Naive thymus-derived CD4-positive, alpha-beta T cell (primary cell): ENCODE measurements at regions not wholly inside any gene's neighbourhood (a gene's known extent, or its start where the extent isn't known, plus 50 kb on each side); places are given as distances from the start of the nearest gene placed in this dataset.
A peak's percentile ranks its signal among the peaks of the same experiment; 100 is the strongest.
"Not testable (repeated sequence)": the region's sequence is repeated elsewhere in the genome, so short reads cannot be mapped to it uniquely, and the experiment has no call there.

ENCODE experiments used
- ATAC-seq: fragments of 150-1000 bp; cut with Tn5 transposase; 2 replicates; pipeline ENCODE4 v1.10.0; 2021; ENCODE audit warnings: mild to moderate bottlenecking, moderate library complexity
- CTCF ChIA-PET: fragments of 350-600 bp; sonication (Branson Sonifier 250); formaldehyde crosslinking; loops from one replicate; lab custom pipeline; 2021; ENCODE audit warnings: antibody characterized with exemption; lab: Charles Lee
- POLR2A ChIA-PET: fragments of 350-600 bp; sonication (Branson Sonifier 250); formaldehyde crosslinking; loops from one replicate; lab custom pipeline; 2021; ENCODE audit warnings: antibody characterized with exemption, inconsistent platforms; lab: Charles Lee
- DNase-seq, 9 donors: peaks; one replicate each; pipeline versions ENCODE4 v3.0.0 to v3.0.0-alpha.2; 2020 to 2022; ENCODE audit warnings: mixed read lengths in 1 of 9
- H3K27ac ChIP-seq: one replicate; pipeline ENCODE4 v1.7.0; 2013; ENCODE audit warnings: mild to moderate bottlenecking, low read depth, low read length, moderate library complexity
- H3K27me3 ChIP-seq, 2 donors: one replicate each; pipeline ENCODE4 v1.7.0; 2013; ENCODE audit warnings: low read length in 2 of 2, mild to moderate bottlenecking in 2 of 2, moderate library complexity in 2 of 2; ENCODE audit not compliant: control insufficient read depth in 2 of 2, insufficient read depth in 2 of 2
- H3K36me3 ChIP-seq, 3 experiments: 1 replicate in 2 of 3; 2 replicates in 1 of 3; pipeline ENCODE4 v1.7.0; 2013; ENCODE audit warnings: low read length in 3 of 3, mild to moderate bottlenecking in 3 of 3, moderate library complexity in 1 of 3; ENCODE audit not compliant: insufficient read depth in 3 of 3, control insufficient read depth in 2 of 3
- H3K4me1 ChIP-seq, 2 donors: one replicate each; pipeline ENCODE4 v1.7.0; 2013; ENCODE audit warnings: low read length in 2 of 2, mild to moderate bottlenecking in 2 of 2, moderate library complexity in 1 of 2; ENCODE audit not compliant: control insufficient read depth in 2 of 2, insufficient read depth in 2 of 2
- H3K4me3 ChIP-seq: 2 replicates; pipeline ENCODE4 v1.7.0; 2013; ENCODE audit warnings: mild to moderate bottlenecking, low read length
- H3K9me3 ChIP-seq, 3 experiments: 1 replicate in 2 of 3; 2 replicates in 1 of 3; pipeline ENCODE4 v1.7.0; 2013; ENCODE audit warnings: low read length in 3 of 3; ENCODE audit not compliant: control insufficient read depth in 2 of 3
- H3K27ac Mint-ChIP-seq, 9 donors: one replicate each; pipeline ENCODE4 v1.8.0; 2020 to 2022; ENCODE audit warnings: mixed read lengths in 9 of 9, mild to moderate bottlenecking in 8 of 9, moderate library complexity in 5 of 9, inconsistent platforms in 2 of 9
- H3K27me3 Mint-ChIP-seq, 5 donors: one replicate each; pipeline ENCODE4 v1.8.0; 2021 to 2022; ENCODE audit warnings: mixed read lengths in 5 of 5, mild to moderate bottlenecking in 1 of 5
- H3K36me3 Mint-ChIP-seq, 5 donors: one replicate each; pipeline ENCODE4 v1.8.0; 2020 to 2022; ENCODE audit warnings: mixed read lengths in 5 of 5, mild to moderate bottlenecking in 3 of 5, inconsistent platforms in 1 of 5
- H3K4me1 Mint-ChIP-seq, 7 donors: one replicate each; pipeline ENCODE4 v1.8.0; 2020 to 2022; ENCODE audit warnings: mixed read lengths in 7 of 7, mild to moderate bottlenecking in 3 of 7, inconsistent platforms in 1 of 7
- H3K4me3 Mint-ChIP-seq, 10 donors: one replicate each; pipeline ENCODE4 v1.8.0; 2020 to 2022; ENCODE audit warnings: mild to moderate bottlenecking in 10 of 10, mixed read lengths in 10 of 10, moderate library complexity in 6 of 10, inconsistent platforms in 2 of 10
- H3K9me3 Mint-ChIP-seq, 11 donors: one replicate each; pipeline ENCODE4 v1.8.0; 2020 to 2022; ENCODE audit warnings: mixed read lengths in 11 of 11, mild to moderate bottlenecking in 4 of 11, inconsistent platforms in 1 of 11, moderate library complexity in 1 of 11
- intact Hi-C, 2 donors: fragments of 100-400 bp; cut with micrococcal nuclease; formaldehyde crosslinking; loops; one replicate each; pipeline ENCODE4 v1.15.1; 2023

DNA sequence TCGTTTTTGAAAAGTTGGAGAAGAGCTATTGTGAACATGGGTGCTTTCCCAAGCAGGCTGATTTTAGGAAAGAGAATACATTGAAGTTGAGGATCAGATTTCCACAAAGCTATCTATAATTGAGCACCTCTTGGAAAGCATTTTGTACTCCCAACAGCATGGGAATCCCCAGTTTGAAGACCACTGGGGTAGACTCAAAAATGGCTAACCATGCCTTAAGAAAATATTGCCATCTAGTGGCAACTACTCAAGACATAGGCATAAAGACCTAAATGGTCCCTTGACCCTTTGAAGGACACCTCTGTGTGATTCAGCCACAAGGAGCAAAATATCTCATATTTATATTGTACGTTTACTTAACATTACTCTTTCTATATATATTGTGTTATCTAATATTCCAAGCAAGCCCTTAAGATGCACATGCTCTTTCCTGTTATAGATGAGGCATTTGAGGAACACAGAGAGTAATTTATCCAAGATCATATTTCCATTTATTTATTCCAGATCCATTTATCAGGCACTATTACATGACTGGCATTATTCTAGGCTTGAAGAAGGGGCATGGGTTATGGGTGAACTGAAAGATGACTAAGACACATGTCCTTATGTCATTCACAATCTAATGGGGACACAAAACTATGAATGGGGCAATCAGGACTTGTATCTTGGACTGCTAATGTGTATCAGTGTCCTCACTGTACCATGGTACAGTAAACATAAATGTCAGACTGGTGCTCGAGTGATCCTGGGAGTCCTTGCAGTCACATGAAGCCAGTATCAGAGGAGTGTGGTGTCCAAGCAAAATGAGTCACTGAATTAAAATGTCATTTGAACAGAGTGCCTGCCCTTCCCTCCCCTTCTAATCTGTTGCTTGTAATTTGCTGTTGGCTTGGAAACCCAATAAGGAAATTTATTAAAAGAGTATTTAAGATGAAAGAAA lies 121.0 kb upstream of the XPO1 start:
- DNase-seq (peak in 1 of 9 donors; percentile 9), ATAC-seq (no peak)
- H3K36me3 Mint-ChIP-seq: no peaks in the 10 kb centered on the region
- H3K4me3 Mint-ChIP-seq: no peak overlapping the region
- Histone ChIP-seq H3K27ac (no peak overlapping the region), H3K27me3 (no peaks in the 10 kb centered on the region), H3K36me3 (no peaks in the 10 kb centered on the region), H3K4me3 (no peak overlapping the region), H3K9me3 (no peaks in the 10 kb centered on the region), H3K4me1 (peaks cover 0 to 19% of the 10 kb centered on the region in 2 donors)
- H3K4me1 Mint-ChIP-seq: peaks cover 0 to 5% (median 0%) of the 10 kb centered on the region in 7 donors
- intact Hi-C loops: loop anchor here (1.0 to 5.0 kb wide), 3 partner anchors 233 to 524 kb away; no protein-coding TSS in a partner anchor
- H3K27me3 Mint-ChIP-seq: peaks cover 0 to 5% (median 0%) of the 10 kb centered on the region in 5 donors
- no peak overlapping the region for H3K27ac Mint-ChIP-seq
- ChIA-PET CTCF (interaction anchor here (0.6 to 2.5 kb wide), 6 partner anchors 79 to 526 kb away, joined by 3 to 13 read pairs (median 3); no protein-coding TSS in a partner anchor), POLR2A (interaction anchor here (0.6 to 0.7 kb wide), 2 partner anchors 12 to 15 kb away, joined by 3 read pairs; no protein-coding TSS in a partner anchor)
- no peaks in the 10 kb centered on the region for H3K9me3 Mint-ChIP-seq

GRCh38 chr2:61649946-61650345 lies 111.8 kb upstream of the XPO1 start:
- H3K27ac Mint-ChIP-seq, ATAC-seq, POLR2A ChIA-PET, H3K4me3 ChIP-seq, H3K27me3 Mint-ChIP-seq, H3K4me1 ChIP-seq, H3K9me3 ChIP-seq, CTCF ChIA-PET, H3K36me3 ChIP-seq, H3K27ac ChIP-seq, H3K4me1 Mint-ChIP-seq, H3K27me3 ChIP-seq, intact Hi-C loops, H3K4me3 Mint-ChIP-seq, H3K36me3 Mint-ChIP-seq, DNase-seq: not testable (repeated sequence)
- H3K9me3 Mint-ChIP-seq: peaks cover 0 to 35% (median 9%) of the 10 kb centered on the region in 11 donors

GRCh38 chr2:61649021-61649420 lies 110.9 kb upstream of the XPO1 start:
- DNase-seq: no peak

DNA sequence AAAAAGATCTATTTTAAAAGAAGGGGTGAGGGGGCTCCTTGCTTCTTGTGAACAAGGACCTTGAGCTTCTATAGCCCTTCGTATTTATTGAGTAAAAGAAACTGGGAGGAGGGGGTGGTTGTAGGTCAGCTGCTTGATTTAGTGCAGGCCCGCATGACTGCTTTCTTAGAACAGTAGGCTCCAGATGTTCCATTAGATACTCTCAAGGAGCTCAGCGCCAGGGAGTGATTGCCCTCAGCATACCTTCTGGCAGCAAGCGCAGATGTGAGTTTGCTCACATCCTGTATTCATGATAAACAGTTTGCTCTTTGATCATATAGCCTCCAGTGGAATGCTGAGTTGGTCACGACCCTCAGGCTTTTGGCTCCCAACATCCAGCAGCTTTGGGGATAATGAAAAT lies 108.9 kb upstream of the XPO1 start:
- intact Hi-C loops: no loop called here
- H3K4me3 Mint-ChIP-seq: no peak overlapping the region
- H3K27me3 Mint-ChIP-seq: no peaks in the 10 kb centered on the region
- ChIA-PET CTCF (no interaction called here), POLR2A (interaction anchor here (0.5 kb wide), 2 partner anchors 12 to 15 kb away, joined by 3 read pairs; no protein-coding TSS in a partner anchor)
- DNase-seq: no peak
- no peak overlapping the region for H3K4me3 ChIP-seq
- no peak for ATAC-seq
- no peaks in the 10 kb centered on the region for H3K4me1 ChIP-seq
- peaks cover 0 to 35% (median 9%) of the 10 kb centered on the region in 11 donors for H3K9me3 Mint-ChIP-seq
- H3K27ac ChIP-seq: no peak overlapping the region
- H3K27me3 ChIP-seq: no peaks in the 10 kb centered on the region
- no peaks in the 10 kb centered on the region for H3K36me3 ChIP-seq
- no peaks in the 10 kb centered on the region for H3K4me1 Mint-ChIP-seq
- H3K9me3 ChIP-seq: peaks cover 0 to 8% (median 0%) of the 10 kb centered on the region in 3 experiments
- no peak overlapping the region for H3K27ac Mint-ChIP-seq
- peaks cover 0 to 5% (median 0%) of the 10 kb centered on the region in 5 donors for H3K36me3 Mint-ChIP-seq

More at GRCh38 chr2:61649021-61649420, 110.9 kb upstream of the XPO1 start:
- Histone ChIP-seq H3K4me3 (no peak overlapping the region), H3K27ac (no peak overlapping the region), H3K9me3 (peaks cover 0 to 8% (median 0%) of the 10 kb centered on the region in 3 experiments), H3K27me3 (no peaks in the 10 kb centered on the region), H3K4me1 (no peaks in the 10 kb centered on the region), H3K36me3 (no peaks in the 10 kb centered on the region)
- ChIA-PET CTCF (no interaction called here), POLR2A (no interaction called here)
- no peak overlapping the region for H3K27ac Mint-ChIP-seq
- ATAC-seq: no peak
- intact Hi-C loops: no loop called here
- H3K4me3 Mint-ChIP-seq: no peak overlapping the region
- H3K4me1 Mint-ChIP-seq: no peaks in the 10 kb centered on the region
- H3K9me3 Mint-ChIP-seq: peaks cover 0 to 35% (median 9%) of the 10 kb centered on the region in 11 donors
- H3K36me3 Mint-ChIP-seq: peaks cover 0 to 5% (median 0%) of the 10 kb centered on the region in 5 donors
- H3K27me3 Mint-ChIP-seq: peaks cover 0 to under 1% (median 0%) of the 10 kb centered on the region in 5 donors

GRCh38 chr2:61645911-61646310 lies 107.8 kb upstream of the XPO1 start:
- intact Hi-C loops: no loop called here
- Mint-ChIP-seq H3K9me3 (peaks cover 0 to 31% (median 9%) of the 10 kb centered on the region in 11 donors), H3K27me3 (no peaks in the 10 kb centered on the region), H3K36me3 (peaks cover 0 to 5% (median 0%) of the 10 kb centered on the region in 5 donors), H3K27ac (no peak overlapping the region), H3K4me3 (no peak overlapping the region), H3K4me1 (no peaks in the 10 kb centered on the region)
- H3K27ac ChIP-seq: no peak overlapping the region
- no peak overlapping the region for H3K4me3 ChIP-seq
- ChIA-PET POLR2A (no interaction called here), CTCF (no interaction called here)
- peaks cover 0 to 8% (median 0%) of the 10 kb centered on the region in 3 experiments for H3K9me3 ChIP-seq
- no peaks in the 10 kb centered on the region for H3K27me3 ChIP-seq
- no peak for DNase-seq
- no peaks in the 10 kb centered on the region for H3K4me1 ChIP-seq
- ATAC-seq: no peak
- no peaks in the 10 kb centered on the region for H3K36me3 ChIP-seq

GRCh38 chr2:61643153-61643552 lies 105.0 kb upstream of the XPO1 start:
- H3K36me3 ChIP-seq, H3K36me3 Mint-ChIP-seq, H3K27me3 Mint-ChIP-seq, H3K4me3 Mint-ChIP-seq, H3K27ac ChIP-seq, CTCF ChIA-PET, H3K27me3 ChIP-seq, intact Hi-C loops, H3K27ac Mint-ChIP-seq, DNase-seq, H3K4me1 ChIP-seq, ATAC-seq, H3K4me3 ChIP-seq, H3K9me3 ChIP-seq, H3K4me1 Mint-ChIP-seq, POLR2A ChIA-PET: not testable (repeated sequence)
- H3K9me3 Mint-ChIP-seq: peaks cover 0 to 20% (median 7%) of the 10 kb centered on the region in 11 donors
